K562 (cell line): ENCODE measurements at regions not wholly inside any gene's neighbourhood (a gene's known extent, or its start where the extent isn't known, plus 50 kb on each side); places are given as distances from the start of the nearest gene placed in this dataset.

Source experiments
- ATF1 ChIP-seq, 2 experiments: fragments of 450-650 bp in 1 of 2; IDR thresholded peaks; 2 replicates each; pipeline ENCODE4 v1.6.1; 2016; ENCODE audit warnings: missing compliant biosample characterization in 1 of 2, missing genetic modification characterization in 1 of 2
- FIP1L1 ChIP-seq: fragments of 200-400 bp; formaldehyde crosslinking; IDR thresholded peaks from 2 replicates; pipeline ENCODE4 v1.6.1; 2018; ENCODE audit warnings: mild to moderate bottlenecking, low read depth, low read length; ENCODE audit not compliant: poor library complexity, severe bottlenecking
- FOXJ2 ChIP-seq: fragments of 200-800 bp; sonication (Bioruptor generic); IDR thresholded peaks from 2 replicates; pipeline ENCODE4 v1.6.1; 2016; ENCODE audit warnings: missing genetic modification characterization, missing compliant biosample characterization
- MCM5 ChIP-seq: fragments of 450-650 bp; IDR thresholded peaks from 2 replicates; pipeline ENCODE4 v1.6.1; 2016; ENCODE audit warnings: low read depth
- MXI1 ChIP-seq: IDR thresholded peaks from 2 replicates; pipeline ENCODE4 v1.6.1; 2011; ENCODE audit warnings: low read depth, mild to moderate bottlenecking, improper control_type of control experiment, low read length
- NCOA6 ChIP-seq: fragments of 450-650 bp; IDR thresholded peaks from 2 replicates; pipeline ENCODE4 v1.6.1; 2017; ENCODE audit warnings: mild to moderate bottlenecking
- TGIF2 ChIP-seq: sonication (generic); formaldehyde crosslinking; IDR thresholded peaks from 2 replicates; pipeline ENCODE4 v1.8.1; 2022; ENCODE audit warnings: mild to moderate bottlenecking, missing genetic modification reagents, moderate library complexity
- THRB ChIP-seq: fragments of 450-650 bp; formaldehyde crosslinking; conservative IDR thresholded peaks from 2 replicates; pipeline ENCODE4 v1.4.0; 2022; ENCODE audit warnings: mild to moderate bottlenecking, missing genetic modification characterization
- ZBTB40 ChIP-seq, 2 experiments: fragments of 450-650 bp in 1 of 2; sonication (generic) in 1 of 2; formaldehyde crosslinking in 1 of 2; IDR thresholded peaks; 2 replicates each; pipeline versions ENCODE4 v1.7.1 to v1.9.0; 2016 to 2022; ENCODE audit warnings: inconsistent platforms in 1 of 2, mild to moderate bottlenecking in 1 of 2, missing genetic modification reagents in 1 of 2
- ZNF217 ChIP-seq: sonication (generic); formaldehyde crosslinking; IDR thresholded peaks from 2 replicates; pipeline ENCODE4 v1.8.0; 2022; ENCODE audit warnings: mild to moderate bottlenecking, missing genetic modification reagents
- ZNF274 ChIP-seq: IDR thresholded peaks from 2 replicates; pipeline ENCODE4 v1.6.1; 2011; ENCODE audit warnings: low read depth, mild to moderate bottlenecking, low read length, moderate library complexity, borderline replicate concordance
- ZSCAN29 ChIP-seq: fragments of 450-650 bp; IDR thresholded peaks from 2 replicates; pipeline ENCODE4 v1.6.1; 2017
- TF ChIP-seq, protein P1 (sequence below): sonication (generic); formaldehyde crosslinking; IDR thresholded peaks from 2 replicates; pipeline ENCODE4 v1.8.0; 2023; ENCODE audit warnings: mild to moderate bottlenecking, missing genetic modification reagents

DNA sequence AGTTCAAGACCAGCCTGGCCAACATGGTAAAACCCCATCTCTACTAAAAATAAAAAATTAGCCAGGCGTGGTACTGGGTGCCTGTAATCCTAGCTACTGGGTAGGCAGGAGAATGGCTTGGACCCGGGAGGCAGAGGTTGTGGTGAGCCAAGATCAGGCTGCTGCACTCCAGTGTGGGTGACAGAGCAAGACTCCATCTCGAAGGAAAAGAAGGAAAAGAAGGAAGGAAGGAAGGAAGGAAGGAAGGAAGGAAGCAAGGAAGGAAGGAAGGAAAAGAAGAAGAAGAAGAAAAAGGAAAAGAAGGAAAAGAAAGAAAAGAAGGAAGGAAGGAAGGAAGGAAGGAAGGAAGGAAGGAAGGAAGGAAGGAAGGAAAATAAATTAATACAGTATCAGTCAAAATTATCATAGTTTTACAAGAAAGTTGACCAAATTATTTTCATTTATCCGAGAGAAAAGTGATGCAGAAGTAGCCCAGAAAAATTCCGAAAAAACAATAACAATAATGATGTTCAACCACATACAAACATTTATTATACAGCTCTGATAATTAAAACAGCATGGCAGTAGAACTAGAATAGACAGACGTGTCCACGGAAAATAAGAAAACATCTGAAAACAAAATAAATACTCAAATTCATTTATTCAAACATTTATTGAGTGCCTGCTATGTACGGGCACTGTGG is 292.4 kb upstream of the MKLN1 start (continued):
- TF ChIP-seq MXI1, result no peak
- TF ChIP-seq ZBTB40 (IDR thresholded peaks at IDR 0.05), result no peak
- no peak for TF ChIP-seq ZBTB40 (CRISPR knock-in tag; IDR thresholded peaks at IDR 0.05)
- TF ChIP-seq, protein P1, sequence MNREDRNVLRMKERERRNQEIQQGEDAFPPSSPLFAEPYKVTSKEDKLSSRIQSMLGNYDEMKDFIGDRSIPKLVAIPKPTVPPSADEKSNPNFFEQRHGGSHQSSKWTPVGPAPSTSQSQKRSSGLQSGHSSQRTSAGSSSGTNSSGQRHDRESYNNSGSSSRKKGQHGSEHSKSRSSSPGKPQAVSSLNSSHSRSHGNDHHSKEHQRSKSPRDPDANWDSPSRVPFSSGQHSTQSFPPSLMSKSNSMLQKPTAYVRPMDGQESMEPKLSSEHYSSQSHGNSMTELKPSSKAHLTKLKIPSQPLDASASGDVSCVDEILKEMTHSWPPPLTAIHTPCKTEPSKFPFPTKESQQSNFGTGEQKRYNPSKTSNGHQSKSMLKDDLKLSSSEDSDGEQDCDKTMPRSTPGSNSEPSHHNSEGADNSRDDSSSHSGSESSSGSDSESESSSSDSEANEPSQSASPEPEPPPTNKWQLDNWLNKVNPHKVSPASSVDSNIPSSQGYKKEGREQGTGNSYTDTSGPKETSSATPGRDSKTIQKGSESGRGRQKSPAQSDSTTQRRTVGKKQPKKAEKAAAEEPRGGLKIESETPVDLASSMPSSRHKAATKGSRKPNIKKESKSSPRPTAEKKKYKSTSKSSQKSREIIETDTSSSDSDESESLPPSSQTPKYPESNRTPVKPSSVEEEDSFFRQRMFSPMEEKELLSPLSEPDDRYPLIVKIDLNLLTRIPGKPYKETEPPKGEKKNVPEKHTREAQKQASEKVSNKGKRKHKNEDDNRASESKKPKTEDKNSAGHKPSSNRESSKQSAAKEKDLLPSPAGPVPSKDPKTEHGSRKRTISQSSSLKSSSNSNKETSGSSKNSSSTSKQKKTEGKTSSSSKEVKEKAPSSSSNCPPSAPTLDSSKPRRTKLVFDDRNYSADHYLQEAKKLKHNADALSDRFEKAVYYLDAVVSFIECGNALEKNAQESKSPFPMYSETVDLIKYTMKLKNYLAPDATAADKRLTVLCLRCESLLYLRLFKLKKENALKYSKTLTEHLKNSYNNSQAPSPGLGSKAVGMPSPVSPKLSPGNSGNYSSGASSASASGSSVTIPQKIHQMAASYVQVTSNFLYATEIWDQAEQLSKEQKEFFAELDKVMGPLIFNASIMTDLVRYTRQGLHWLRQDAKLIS, result no peak
- TF ChIP-seq ATF1 (CRISPR knock-in tag; IDR thresholded peaks at IDR 0.05), result no peak
- no peak for TF ChIP-seq ATF1 (tag; IDR thresholded peaks at IDR 0.05)
- no peak for TF ChIP-seq FIP1L1
- TF ChIP-seq ZNF274, result no peak
- peak; percentile 38; the same call in 1 of the 2 replicates for TF ChIP-seq THRB (CRISPR knock-in tag)
- TF ChIP-seq ZNF217 (CRISPR knock-in tag), result no peak
- no peak for TF ChIP-seq FOXJ2 (tag)
- TF ChIP-seq ZSCAN29, result no peak
- no peak for TF ChIP-seq MCM5
- TF ChIP-seq NCOA6, result no peak
- TF ChIP-seq TGIF2, result no peak
